Vagina (tissue), 2 donors: ENCODE measurements at regions not wholly inside any gene's neighbourhood (a gene's known extent, or its start where the extent isn't known, plus 50 kb on each side); places are given as distances from the start of the nearest gene placed in this dataset.

Experiments
- DNase-seq, 2 donors: peaks; one replicate each; pipeline ENCODE4 v3.0.0-alpha.2; 2017; ENCODE audit errors: extremely low spot score in 2 of 2
- H3K27ac ChIP-seq: fragments of 200-600 bp; sonication (generic); one replicate; pipeline ENCODE4 v1.5.1; 2019
- H3K27me3 ChIP-seq: fragments of 200-600 bp; sonication (generic); one replicate; pipeline ENCODE4 v1.5.1; 2019
- H3K36me3 ChIP-seq, 2 donors: fragments of 200-600 bp; sonication (generic); one replicate each; pipeline ENCODE4 v1.5.1; 2017 to 2019
- H3K4me1 ChIP-seq: fragments of 200-600 bp; sonication (generic); one replicate; pipeline ENCODE4 v1.5.1; 2019
- H3K4me3 ChIP-seq, 2 donors: fragments of 200-600 bp; sonication (generic); 1 replicate in 1 of 2; 2 replicates in 1 of 2; pipeline ENCODE4 v1.5.1; 2016 to 2019
- H3K9me3 ChIP-seq: fragments of 200-600 bp; sonication (generic); one replicate; pipeline ENCODE4 v1.5.1; 2019
- POLR2A ChIP-seq, 2 donors: fragments of 450-650 bp; IDR thresholded peaks; one replicate each; pipeline ENCODE4 v1.6.1; 2017; ENCODE audit warnings: antibody characterized with exemption in 2 of 2, mild to moderate bottlenecking in 2 of 2, moderate library complexity in 2 of 2
- POLR2AphosphoS5 ChIP-seq, 2 donors: sonication (generic); formaldehyde crosslinking; IDR thresholded peaks; one replicate each; pipeline ENCODE4 v1.9.0; 2017; ENCODE audit warnings: antibody characterized with exemption in 2 of 2, mild to moderate bottlenecking in 2 of 2, low read depth in 1 of 2; ENCODE audit not compliant: insufficient read depth in 1 of 2
- intact Hi-C: fragments of 100-400 bp; cut with DNase I; formaldehyde crosslinking; loops from one replicate; pipeline ENCODE4 v1.15.1; 2023
- TF ChIP-seq, protein P1 (sequence below), 3 experiments: fragments of 450-650 bp in 2 of 3; fragments of 200-600 bp in 1 of 3; sonication (generic) in 1 of 3; IDR thresholded peaks; one replicate each; pipeline ENCODE4 v1.5.1; 2017 to 2019; ENCODE audit warnings: antibody characterized with exemption in 3 of 3, mild to moderate bottlenecking in 2 of 3, moderate library complexity in 2 of 3

- Histone ChIP-seq H3K4me3 (no peak overlapping the region), H3K27ac (no peak overlapping the region), H3K36me3 (no peaks in the 10 kb centered on the region), H3K4me1 (no peaks in the 10 kb centered on the region), H3K9me3 (peaks cover 7% of the 10 kb centered on the region), H3K27me3 (no peaks in the 10 kb centered on the region)
- no peak for DNase-seq
- TF ChIP-seq, protein P1, sequence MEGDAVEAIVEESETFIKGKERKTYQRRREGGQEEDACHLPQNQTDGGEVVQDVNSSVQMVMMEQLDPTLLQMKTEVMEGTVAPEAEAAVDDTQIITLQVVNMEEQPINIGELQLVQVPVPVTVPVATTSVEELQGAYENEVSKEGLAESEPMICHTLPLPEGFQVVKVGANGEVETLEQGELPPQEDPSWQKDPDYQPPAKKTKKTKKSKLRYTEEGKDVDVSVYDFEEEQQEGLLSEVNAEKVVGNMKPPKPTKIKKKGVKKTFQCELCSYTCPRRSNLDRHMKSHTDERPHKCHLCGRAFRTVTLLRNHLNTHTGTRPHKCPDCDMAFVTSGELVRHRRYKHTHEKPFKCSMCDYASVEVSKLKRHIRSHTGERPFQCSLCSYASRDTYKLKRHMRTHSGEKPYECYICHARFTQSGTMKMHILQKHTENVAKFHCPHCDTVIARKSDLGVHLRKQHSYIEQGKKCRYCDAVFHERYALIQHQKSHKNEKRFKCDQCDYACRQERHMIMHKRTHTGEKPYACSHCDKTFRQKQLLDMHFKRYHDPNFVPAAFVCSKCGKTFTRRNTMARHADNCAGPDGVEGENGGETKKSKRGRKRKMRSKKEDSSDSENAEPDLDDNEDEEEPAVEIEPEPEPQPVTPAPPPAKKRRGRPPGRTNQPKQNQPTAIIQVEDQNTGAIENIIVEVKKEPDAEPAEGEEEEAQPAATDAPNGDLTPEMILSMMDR (IDR thresholded peaks at IDR 0.05), result no peak
- TF ChIP-seq POLR2A (IDR thresholded peaks at IDR 0.05), result no peak
- intact Hi-C loops, result no loop called here
These were observed 276.1 kb downstream of the INSC start for GRCh38 chr11:15390857-15391256.

DNA sequence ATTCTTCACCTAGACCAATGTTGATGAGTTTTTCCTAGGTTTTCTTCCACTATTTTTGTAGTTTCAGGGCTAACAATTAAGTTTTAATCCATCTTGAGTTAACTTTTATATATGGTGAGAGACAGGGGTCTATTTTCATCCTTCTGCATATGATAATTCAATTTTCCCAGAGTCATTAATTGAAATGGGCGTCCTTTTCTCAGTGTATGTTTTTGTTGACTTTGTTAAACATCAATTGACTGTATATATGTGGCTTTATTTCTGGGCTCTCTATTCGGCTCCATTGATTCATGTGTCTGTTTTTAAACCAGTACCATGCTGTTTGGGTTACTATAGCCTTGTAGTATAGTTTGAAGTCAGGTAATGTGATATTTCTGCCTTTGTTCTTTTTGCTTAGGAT lies 282.1 kb downstream of the INSC start:
- H3K4me1 ChIP-seq, result no peaks in the 10 kb centered on the region
- no peaks in the 10 kb centered on the region for H3K27me3 ChIP-seq
- no peak overlapping the region for H3K4me3 ChIP-seq
- TF ChIP-seq POLR2A (IDR thresholded peaks at IDR 0.05) (no peak), POLR2AphosphoS5 (IDR thresholded peaks at IDR 0.05; ENCODE audit: insufficient read depth in 1 of 2, low read depth in 1 of 2) (no peak)
- TF ChIP-seq, protein P1 (IDR thresholded peaks at IDR 0.05), result no peak
- no peaks in the 10 kb centered on the region for H3K36me3 ChIP-seq
- H3K9me3 ChIP-seq, result peaks cover 5% of the 10 kb centered on the region
- H3K27ac ChIP-seq, result no peak overlapping the region
- intact Hi-C loops, result no loop called here
- DNase-seq, result no peak

- intact Hi-C loops, result no loop called here
- Histone ChIP-seq H3K27me3 (no peaks in the 10 kb centered on the region), H3K36me3 (no peaks in the 10 kb centered on the region), H3K9me3 (no peaks in the 10 kb centered on the region), H3K4me3 (no peak overlapping the region), H3K4me1 (no peaks in the 10 kb centered on the region), H3K27ac (no peak overlapping the region)
- no peak for DNase-seq
- no peak for TF ChIP-seq POLR2AphosphoS5 (IDR thresholded peaks at IDR 0.05; ENCODE audit: insufficient read depth in 1 of 2, low read depth in 1 of 2)
- no peak for TF ChIP-seq POLR2A (IDR thresholded peaks at IDR 0.05)
- TF ChIP-seq, protein P1 (IDR thresholded peaks at IDR 0.05), result no peak
These were observed 292.2 kb downstream of the INSC start for GRCh38 chr11:15406851-15407351.

GRCh38 chr11:15412054-15412453 lies 297.3 kb downstream of the INSC start:
- H3K4me3 ChIP-seq, result no peak overlapping the region
- TF ChIP-seq POLR2AphosphoS5 (IDR thresholded peaks at IDR 0.05; ENCODE audit: insufficient read depth in 1 of 2, low read depth in 1 of 2) (no peak), POLR2A (IDR thresholded peaks at IDR 0.05) (no peak)
- TF ChIP-seq, protein P1 (IDR thresholded peaks at IDR 0.05), result no peak
- no peaks in the 10 kb centered on the region for H3K36me3 ChIP-seq
- intact Hi-C loops, result no loop called here
- no peaks in the 10 kb centered on the region for H3K9me3 ChIP-seq
- no peaks in the 10 kb centered on the region for H3K4me1 ChIP-seq
- DNase-seq, result no peak
- H3K27me3 ChIP-seq, result no peaks in the 10 kb centered on the region
- no peak overlapping the region for H3K27ac ChIP-seq

- DNase-seq, result no peak
- TF ChIP-seq, protein P1 (IDR thresholded peaks at IDR 0.05), result no peak
- TF ChIP-seq POLR2AphosphoS5 (IDR thresholded peaks at IDR 0.05; ENCODE audit: insufficient read depth in 1 of 2, low read depth in 1 of 2) (no peak), POLR2A (IDR thresholded peaks at IDR 0.05) (no peak)
- H3K27ac ChIP-seq, result no peak overlapping the region
- H3K9me3 ChIP-seq, result no peaks in the 10 kb centered on the region
- no peak overlapping the region for H3K4me3 ChIP-seq
- intact Hi-C loops, result no loop called here
- H3K36me3 ChIP-seq, result no peaks in the 10 kb centered on the region
- no peaks in the 10 kb centered on the region for H3K4me1 ChIP-seq
- H3K27me3 ChIP-seq, result no peaks in the 10 kb centered on the region
These were observed 304.2 kb downstream of the INSC start for GRCh38 chr11:15418921-15419320.
